ENCODE measurements at regions not wholly inside any gene's neighbourhood (a gene's known extent, or its start where the extent isn't known, plus 50 kb on each side); places are given as distances from the start of the nearest gene placed in this dataset.
"Not testable (repeated sequence)": the region's sequence is repeated elsewhere in the genome, so short reads cannot be mapped to it uniquely, and the experiment has no call there.

DNA sequence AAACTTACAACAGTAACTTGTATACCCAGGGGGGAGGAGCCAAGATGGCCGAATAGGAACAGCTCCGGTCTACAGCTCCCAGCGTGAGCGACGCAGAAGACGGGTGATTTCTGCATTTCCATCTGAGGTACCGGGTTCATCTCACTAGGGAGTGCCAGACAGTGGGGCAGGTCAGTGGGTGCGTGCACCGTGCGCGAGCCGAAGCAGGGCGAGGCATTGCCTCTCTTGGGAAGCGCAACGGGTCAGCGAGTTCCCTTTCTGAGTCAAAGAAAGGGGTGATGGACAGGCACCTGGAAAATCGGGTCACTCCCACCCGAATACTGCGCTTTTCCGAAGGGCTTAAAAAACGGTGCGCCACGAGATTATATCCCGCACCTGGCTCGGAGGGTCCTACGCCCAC lies 278.8 kb downstream of the FAM47B start:
- DNase-seq (ENCODE audit: low spot score), result not testable (repeated sequence)

DNA sequence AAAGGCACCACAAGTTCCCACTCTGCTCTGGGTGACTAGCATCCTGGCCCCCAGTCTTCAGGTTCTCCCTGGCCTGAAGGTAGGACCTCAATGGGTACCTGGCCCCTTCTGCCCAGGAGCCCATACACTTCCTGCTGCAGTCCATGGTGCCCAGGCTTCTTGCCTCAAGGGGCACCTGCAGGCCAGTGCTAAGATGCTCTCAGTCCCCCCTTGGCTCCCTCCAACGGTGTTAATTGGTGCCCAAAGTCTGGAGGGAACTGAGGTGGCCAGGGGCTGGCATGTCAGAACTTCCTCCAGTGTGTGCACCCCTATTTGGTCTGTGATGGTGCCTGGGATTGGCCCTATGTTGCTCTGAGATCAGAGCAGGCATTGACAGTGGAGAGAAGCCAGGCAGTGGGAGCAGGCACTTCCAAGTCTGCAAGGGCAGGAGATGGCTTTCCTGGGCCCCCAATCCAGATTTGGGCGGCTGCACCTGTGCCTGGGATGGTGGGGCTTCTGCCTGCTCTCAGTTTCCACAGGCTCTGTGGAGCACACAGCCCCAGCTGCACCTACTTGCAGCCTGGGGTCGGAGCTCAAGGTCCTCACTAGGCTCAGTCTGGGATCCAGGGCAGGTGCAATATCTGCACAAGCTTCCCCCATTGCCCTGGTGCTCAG lies 301.6 kb downstream of the FAM47B start:
- no peak for DNase-seq (ENCODE audit: low spot score)

DNA sequence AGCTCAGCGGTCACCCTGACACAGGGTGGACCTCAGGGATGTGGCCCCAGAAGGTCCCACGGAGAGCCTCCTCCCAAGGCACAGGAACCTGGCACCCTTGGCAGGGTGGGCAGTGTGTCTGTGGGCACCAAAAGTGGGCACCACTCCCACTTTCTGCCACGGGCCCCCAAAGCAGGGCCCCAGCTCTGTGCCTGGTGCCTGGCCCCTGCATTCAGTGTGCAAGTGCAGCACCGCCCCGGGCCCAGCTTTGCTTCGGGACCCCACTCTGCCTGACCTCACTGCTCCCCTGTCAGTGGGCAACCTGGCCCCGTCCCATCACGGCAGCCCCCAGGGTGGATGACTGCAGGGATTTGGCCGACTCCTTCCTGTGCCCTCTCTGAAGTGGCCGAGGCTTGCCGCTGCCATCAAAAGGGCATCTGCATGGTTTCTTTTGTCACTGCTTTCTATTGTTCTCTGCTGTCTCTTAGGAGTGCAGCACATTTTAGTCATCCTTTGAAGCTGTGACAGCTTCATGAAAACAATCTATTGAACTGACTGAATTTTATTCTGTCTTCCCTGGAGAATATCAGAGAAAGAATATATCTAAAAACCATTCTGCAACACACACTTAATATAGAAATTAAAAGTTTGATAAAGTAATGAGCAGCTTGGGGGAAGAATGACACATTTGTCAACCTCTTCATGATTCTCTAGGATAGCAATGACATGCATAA lies 302.4 kb downstream of the FAM47B start:
- no peak for DNase-seq (ENCODE audit: low spot score)

GRCh38 chrX:35251226-35251625 lies 308.6 kb downstream of the FAM47B start:
- DNase-seq (ENCODE audit: low spot score), result no peak

- DNase-seq (ENCODE audit: low spot score), result no peak
Measured at GRCh38 chrX:35276115-35276514, 333.5 kb downstream of the FAM47B start.

GRCh38 chrX:35285289-35285962 lies 342.8 kb downstream of the FAM47B start:
- DNase-seq (ENCODE audit: low spot score), result no peak

DNA sequence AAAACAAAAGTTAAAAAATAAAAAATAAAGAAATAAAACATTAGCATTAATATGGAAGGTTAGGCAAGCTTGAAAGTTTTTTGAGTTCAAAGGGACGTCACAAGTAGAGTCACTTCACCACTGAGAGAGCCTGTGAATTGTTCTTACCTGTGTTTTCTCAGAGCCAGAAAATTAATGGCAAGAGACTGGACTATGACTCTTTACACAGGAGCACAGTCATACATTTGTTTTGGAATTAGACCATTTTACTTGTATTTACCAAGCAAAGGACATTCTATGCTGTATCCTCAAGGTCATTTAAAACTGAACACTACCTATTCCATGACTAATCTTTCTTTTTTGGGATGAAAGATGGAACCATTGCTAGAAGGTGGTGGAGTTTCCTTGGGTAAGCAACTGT lies 346.1 kb downstream of the FAM47B start:
- DNase-seq (ENCODE audit: low spot score), result no peak

DNA sequence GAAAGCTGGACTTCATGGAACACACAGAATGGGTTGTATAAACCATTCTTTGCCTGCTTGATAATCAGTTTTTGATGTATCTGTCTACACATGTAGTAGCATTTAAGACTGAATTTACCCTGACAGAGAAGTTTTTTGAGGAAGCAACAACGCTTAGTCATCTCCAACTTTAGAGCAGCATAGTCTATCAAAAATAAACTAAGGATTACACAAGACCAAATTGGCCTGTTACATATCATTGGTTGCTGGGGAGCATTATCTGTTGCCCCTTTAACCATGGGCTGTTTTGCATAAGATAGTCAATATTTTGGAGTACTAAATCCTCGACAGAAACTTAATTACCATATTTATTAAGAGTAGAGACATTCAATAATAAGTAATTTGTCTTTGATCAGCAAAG lies 347.4 kb downstream of the FAM47B start:
- peak; percentile 0 for DNase-seq (ENCODE audit: low spot score)

DNA sequence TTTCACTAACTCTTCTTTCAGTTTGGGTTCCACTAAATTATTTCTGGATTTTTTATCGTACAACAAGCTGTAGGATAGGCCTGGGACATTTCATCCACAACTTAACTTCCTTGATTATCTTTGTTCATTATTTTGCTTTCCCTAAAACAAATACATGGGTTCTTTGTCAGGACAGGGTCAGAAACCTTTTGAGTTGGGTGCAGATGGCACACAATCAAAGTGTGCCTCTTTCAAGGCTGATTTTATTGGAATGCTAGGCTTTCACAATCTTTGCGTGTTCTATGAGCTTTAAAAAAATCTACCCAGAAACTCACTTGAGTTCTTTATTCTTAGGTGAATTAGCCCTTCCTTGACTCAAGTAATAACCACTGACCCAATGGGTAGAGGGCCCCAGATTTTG lies 348.4 kb downstream of the FAM47B start:
- no peak for DNase-seq (ENCODE audit: low spot score)

GRCh38 chrX:35292522-35292921 lies 349.9 kb downstream of the FAM47B start:
- no peak for DNase-seq (ENCODE audit: low spot score)

- not testable (repeated sequence) for DNase-seq (ENCODE audit: low spot score)
Measured at GRCh38 chrX:35305037-35305436, 362.4 kb downstream of the FAM47B start.

- DNase-seq (ENCODE audit: low spot score), result no peak
Measured at GRCh38 chrX:35339796-35340195, 397.2 kb downstream of the FAM47B start.

GRCh38 chrX:35340465-35340864 lies 397.9 kb downstream of the FAM47B start:
- no peak for DNase-seq (ENCODE audit: low spot score)

- DNase-seq (ENCODE audit: low spot score), result no peak
Measured at GRCh38 chrX:35351212-35351611, 408.6 kb downstream of the FAM47B start.

- no peak for DNase-seq (ENCODE audit: low spot score)
Measured at GRCh38 chrX:35351795-35352483, 409.3 kb downstream of the FAM47B start.

DNA sequence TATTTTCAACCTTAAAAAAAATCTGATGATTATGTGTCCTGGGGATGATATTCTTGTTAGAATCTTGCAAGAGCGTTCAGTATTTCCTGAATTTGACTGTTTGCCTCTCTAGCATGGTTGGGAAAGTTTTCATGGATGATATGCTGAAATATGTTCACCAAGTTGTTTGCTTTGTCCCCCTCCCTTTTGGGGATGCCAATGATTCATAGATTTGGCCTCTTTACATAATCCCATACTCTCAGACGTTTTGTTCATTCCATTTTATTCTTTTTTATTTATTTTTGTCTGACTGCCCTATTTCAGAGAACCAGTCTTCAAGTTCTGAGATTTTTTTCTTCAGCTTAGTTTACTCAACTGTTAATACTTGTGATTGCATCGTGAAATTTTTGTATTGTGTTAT lies 415.1 kb downstream of the FAM47B start:
- no peak for DNase-seq (ENCODE audit: low spot score)

DNA sequence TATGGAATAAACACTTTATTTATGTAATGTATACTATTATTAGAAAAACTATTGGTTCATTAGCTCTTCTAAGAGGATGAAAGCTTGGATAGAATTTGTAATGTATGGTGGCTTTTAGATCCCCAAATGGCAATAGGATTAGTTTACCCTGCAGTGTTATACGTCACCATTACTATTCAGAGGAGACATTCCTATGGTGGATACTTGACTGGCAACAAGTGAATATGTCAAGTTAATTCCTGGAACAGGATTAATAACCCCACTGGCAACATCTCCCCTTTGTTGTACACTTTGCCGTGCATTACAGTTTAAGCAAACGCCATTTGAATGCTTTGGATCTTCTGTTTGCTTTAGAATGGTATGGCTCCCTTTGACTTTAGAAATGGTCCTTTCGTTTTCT lies 420.3 kb downstream of the FAM47B start:
- DNase-seq (ENCODE audit: low spot score), result no peak

GRCh38 chrX:35374116-35374515 lies 424.0 kb upstream of the MAGEB16 start:
- no peak for DNase-seq (ENCODE audit: low spot score)

GRCh38 chrX:35380808-35381700 lies 417.1 kb upstream of the MAGEB16 start:
- peak; percentile 2 for DNase-seq (ENCODE audit: low spot score)

DNA sequence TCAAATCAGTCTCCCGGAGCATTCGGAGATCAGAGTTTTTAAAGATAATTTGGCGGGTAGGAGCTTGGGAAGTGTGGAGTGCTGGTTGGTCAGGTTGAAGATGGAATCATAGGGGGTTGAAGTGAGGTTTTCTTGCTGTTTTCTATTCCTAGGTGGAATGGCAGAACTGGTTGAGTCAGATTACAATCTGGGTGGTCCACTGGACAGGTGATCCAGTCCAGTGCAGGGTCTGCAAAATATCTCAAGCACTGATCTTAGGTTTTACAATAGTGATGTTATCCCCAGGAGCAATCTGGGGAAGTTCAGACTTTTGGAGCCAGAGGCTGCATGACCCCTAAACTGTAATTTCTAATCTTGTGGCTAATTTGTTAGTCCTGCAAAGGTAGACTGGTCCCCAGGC lies 416.4 kb upstream of the MAGEB16 start:
- DNase-seq (ENCODE audit: low spot score), result not testable (repeated sequence)

DNA sequence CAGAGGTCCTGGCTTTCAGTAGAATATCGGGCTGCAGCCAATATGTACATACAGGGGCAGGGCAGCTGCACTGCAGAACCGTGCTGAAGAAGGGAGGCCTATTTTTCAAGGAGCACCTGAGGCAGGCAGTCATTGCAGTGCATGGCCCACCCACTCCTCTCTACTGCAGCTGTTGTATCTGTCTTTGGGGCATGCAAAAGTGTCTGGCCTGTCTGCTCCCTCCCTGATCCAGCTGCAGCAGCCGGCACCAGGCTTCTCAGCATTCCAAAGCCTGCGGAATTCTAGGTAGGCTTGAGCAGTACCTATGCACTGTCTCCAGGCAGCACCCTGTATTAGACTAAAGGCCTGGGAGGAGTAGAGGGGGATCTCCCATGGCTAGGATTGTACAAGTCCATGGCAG lies 415.2 kb upstream of the MAGEB16 start:
- no peak for DNase-seq (ENCODE audit: low spot score)

DNA sequence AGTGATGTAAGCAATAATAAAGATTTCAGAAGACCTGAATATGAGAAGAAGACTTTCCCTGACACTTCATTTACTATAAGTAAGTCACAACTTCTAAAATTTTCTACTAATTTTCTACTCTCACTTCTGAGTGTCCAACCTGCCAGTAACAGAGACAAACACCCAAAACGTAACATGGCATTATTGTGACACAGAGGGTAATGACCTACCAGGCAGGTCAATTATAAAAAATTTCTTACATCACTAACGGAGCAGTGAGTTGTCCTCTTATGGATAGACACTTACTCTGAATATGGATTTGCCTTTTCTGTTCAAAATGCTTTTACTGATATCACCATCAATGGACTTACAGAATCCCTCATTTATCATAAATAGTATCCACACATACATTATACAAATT lies 405.9 kb upstream of the MAGEB16 start:
- DNase-seq (ENCODE audit: low spot score), result no peak

All from hepatic stellate cell (primary cell).